Fibroblast of peridontal ligament (primary cell): ENCODE measurements at regions not wholly inside any gene's neighbourhood (a gene's known extent, or its start where the extent isn't known, plus 50 kb on each side); places are given as distances from the start of the nearest gene placed in this dataset.
A peak's percentile ranks its signal among the peaks of the same experiment; 100 is the strongest.

Experiments used
- DNase-seq: peaks from one replicate; pipeline ENCODE4 v3.0.0-alpha.2; 2010; ENCODE audit errors: extremely low read depth

DNA sequence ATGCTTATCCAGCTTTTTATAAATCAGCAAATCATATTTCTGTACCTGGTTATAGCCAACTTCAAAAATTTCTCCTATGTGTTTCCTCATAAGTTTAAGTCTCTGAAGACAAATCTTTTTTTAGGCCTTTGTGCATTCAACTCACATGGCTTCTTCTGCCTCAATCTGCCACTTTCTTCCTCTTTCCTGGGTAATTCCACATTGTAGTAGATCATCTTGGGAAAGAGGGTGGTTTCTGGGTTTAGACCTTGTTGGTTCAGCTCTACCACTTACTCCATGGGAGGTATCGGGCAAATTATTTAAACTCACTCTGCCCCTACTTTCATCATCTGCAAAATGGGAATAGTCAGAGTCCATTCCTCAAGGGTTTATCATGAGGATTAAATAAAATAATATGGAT lies 707.0 kb upstream of the ZEB2 start:
- DNase-seq, result no peak

DNA sequence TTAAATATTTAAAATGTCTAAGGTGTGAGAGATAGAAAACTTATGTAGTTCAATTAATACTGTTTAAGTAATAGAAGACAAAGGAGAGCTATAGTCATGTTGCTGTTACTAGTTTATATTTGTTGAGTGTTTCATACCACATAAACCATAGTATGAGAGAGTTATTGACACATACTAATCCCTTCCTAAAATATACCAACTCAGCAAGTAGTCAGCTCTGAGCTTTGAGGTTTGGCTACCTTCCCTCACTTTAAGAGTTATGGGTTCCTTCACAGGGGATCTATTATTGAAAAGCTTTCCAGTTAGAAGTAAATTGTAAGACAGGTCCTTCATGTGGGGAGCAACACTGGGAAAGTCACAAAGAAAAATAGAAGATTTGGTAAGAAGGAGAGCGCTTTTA lies 701.6 kb upstream of the ZEB2 start:
- peak; percentile 60 for DNase-seq

DNA sequence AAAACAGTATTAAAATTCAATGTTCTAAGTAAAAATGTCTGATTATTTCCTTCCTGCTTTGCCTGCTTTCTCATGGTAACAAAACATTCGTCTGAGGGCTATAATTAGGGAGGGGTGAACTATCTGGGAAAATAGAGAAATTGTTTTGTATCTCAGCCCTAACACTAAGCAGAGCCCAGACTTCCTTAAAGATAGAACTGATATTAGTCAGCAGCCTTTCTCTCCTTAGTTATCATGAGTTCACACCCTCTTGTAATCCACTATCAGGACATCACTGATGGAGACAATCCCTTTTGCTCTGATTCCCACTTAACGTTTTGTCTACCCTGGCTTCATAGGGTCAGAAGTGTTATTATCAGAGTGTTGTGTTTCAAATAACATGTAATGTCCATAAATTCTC lies 701.1 kb upstream of the ZEB2 start:
- DNase-seq, result no peak

- peak; percentile 9 for DNase-seq
Observed at GRCh38 chr2:145220496-145220895, 700.6 kb upstream of the ZEB2 start.

DNA sequence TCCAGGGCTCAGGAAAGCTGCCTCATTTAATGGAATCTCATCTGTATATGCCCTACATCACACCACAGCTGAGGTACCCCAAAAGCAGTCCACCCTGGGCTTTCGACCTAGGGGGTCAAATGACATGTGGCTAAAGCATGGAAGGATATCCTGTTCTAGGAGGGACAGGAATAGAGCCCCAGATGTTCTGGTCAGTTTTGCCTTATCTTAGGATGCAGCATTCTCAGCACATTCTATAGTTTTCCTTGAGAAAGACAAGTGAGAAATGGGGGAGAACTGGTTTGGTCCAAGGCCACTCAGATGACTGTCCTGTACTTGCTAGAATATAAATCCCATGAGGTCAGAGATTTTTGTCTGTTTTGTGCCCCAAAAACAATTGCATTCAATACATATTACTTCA lies 688.0 kb upstream of the ZEB2 start:
- DNase-seq, result no peak

DNA sequence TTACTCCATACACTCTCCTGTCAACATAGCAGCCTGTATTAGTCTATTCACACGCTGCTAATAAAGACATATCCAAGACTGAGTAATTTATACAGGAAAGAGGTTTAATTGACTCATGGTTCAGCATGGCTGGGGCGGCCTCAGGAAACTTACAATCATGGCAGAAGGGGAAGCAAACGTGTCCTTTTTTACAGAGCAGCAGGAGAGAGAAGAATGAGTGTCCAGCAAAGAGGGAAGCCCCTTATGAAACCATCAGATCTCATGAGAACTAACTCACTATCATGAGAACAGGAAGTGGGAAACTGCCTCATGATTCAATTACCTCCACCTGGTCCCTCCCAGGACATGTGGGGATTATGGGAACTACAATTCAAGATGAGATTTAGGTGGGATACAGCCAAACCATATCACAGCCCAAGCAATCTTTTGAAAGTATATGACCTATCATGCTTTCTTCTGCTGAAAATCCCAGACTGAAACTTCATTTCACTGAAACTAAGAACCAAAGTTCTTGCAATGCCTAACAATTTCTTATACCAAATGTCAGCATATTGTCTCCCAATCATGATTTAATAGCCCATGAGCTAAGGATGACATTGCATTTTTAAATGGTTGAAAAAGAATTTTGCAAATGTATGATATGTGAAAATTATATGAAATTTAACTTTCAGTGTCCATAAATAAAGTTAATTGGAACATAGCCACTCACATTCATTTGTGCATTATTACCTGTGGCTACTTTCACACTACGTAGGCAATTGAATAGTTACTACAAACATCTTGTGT lies 686.8 kb upstream of the ZEB2 start:
- DNase-seq, result no peak

DNA sequence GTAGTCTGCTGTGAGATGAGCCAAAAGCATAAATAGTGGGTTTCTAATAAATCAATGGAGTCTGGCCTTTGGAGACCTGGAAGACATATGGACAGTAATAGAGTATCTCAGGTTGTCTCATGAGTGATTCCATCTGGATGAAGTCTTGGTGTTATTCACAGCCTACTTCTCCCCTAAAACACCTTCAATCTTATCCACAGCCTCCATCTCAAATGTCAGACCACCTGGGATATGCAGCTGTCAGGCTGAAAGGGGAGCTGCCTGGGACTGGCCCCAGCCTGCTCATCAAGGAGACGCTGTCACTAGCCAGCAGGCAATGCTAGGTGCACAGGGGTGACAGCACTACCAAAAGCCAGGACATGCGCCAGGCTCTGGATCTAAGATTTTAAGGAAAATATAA lies 684.0 kb upstream of the ZEB2 start:
- DNase-seq, result no peak

- DNase-seq, result peak; percentile 13
Observed at GRCh38 chr2:145199827-145200706, 680.1 kb upstream of the ZEB2 start.

DNA sequence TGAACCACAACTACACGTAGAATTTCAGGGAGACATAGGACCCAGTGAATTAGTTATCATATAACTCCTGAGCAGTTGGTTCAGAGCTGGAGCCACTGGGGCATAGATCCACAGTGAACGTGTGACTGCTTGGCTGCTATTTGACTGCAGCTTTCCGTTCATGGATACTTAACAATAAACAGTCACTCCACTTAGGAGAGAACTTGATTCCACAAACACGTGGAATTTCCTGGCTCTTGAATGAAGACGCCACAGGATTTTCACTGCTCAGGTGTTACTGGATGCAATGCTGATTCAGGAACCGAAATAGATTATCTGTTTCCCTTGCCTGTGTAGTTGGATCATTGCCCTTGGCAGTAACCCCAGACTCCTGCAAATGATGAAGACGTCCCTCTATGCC lies 679.1 kb upstream of the ZEB2 start:
- no peak for DNase-seq

GRCh38 chr2:145198555-145198954 lies 678.6 kb upstream of the ZEB2 start:
- DNase-seq, result no peak

- DNase-seq, result no peak
Observed at GRCh38 chr2:145197944-145198343, 678.0 kb upstream of the ZEB2 start.

DNA sequence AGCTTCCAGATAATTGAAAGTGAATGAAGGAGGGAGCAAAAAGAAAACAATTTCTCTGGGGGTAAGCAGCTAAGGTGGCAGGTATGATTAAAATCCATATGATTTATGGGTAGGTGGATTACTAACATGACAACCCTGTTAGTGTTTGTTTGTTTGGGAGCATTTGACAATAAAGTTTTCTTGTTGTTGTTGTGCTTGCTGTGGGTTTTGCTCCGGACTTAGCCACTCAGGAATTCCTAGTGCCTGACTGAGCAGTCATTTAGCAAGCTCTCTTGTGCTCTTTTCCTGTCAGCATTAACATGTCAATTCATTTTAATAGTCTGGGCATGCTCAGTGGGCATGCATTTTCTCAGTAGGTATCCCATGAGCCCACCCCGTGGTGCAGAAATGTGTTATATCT lies 674.8 kb upstream of the ZEB2 start:
- no peak for DNase-seq

GRCh38 chr2:145190031-145190703 lies 670.2 kb upstream of the ZEB2 start:
- no peak for DNase-seq

DNA sequence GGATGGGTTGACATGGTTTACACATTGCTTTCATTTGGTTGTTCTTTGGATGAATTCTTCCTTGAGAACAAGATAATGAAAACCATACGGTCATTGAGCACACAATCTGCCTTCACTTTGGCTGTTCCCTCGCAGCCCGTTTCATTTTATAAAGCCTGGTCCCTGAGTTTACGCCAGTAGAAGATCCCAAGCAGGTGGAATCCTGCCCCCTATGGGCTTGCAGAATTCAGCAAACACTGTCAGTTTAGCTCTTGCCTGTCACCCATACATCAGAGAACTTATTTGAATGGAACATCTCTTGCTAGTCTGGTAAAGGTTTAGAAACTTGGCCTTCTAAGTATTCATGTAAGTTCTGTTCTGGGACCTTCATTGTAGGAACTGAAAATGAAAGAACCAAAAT lies 666.4 kb upstream of the ZEB2 start:
- DNase-seq, result peak; percentile 60

DNA sequence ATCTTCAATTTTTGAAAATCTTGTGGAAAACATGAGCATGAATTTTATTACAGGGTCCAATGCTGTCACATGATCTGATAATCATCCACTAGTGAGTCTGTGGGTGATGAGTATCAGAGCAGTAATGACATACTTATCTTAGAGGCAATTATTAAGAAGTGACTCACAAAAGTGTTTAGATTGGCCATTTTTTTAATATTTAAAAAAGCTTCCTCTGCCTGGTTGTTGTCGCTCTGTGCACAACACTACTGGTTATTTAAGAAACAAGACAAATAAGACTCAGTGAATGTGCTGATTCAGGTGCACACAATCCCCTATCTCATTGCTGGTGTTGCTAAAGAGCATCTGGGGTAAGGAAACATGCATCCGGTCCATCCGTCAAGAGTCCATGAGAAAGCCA lies 665.8 kb upstream of the ZEB2 start:
- no peak for DNase-seq

DNA sequence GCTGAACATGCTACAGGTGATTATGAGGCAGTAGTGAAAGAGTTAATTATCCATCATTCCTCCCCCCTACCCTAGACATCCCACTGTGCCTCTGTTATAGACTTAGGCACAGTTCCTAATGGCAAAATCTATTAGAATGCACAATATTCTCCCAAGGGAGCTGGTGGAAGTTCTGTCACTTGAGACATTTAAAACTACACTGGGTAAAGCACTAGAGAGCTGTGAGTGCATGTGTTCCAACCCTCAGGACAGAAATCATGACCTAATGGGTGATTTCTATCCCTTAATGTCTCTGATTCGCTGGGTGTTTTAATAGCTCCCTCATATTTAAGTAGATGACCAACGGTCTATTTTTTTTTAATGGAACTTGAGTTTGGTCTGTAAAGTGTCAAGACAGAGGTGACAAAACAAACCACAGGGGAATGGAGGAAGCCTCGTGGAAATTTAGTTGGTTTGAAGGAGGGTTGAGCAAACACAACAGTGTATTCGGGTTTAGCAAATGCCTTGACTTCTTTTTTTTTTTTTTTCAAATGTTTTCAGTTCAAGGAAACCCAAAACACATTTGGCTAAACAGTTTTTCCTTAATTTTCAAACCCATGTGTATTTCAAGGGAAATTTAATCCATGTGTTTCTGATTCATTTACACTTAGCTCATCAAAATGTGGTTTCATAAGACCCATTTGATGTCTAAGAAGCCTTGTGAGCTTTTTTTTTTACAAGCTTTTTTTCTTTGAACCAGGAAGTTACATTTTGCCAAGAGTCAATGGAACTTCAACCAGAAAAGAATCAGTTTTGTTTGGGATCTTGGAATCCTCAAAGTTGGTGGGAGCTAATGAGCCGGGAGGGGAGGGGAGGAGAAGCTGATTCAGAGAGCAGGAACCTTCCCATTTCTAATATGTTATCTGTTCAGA lies 665.1 kb upstream of the ZEB2 start:
- DNase-seq, result peak; percentile 94

DNA sequence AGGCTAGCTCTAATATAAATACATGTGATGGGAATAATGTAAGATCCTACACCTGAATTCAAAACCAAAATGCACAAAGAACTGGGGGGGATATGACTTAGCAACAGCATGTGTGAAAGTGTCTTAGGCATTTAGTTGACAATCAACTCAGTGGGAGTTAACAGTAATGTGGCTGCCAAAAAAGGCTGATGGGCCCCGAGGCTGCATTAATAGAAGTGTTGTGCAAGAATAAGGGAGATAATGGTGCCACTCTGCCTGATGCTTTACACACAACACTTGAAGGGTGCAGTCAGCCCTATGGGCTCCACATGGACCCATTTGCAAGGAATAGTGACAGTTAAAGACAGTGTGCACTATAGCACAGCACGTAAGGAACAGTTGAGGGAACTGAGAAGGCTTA lies 649.4 kb upstream of the ZEB2 start:
- no peak for DNase-seq

GRCh38 chr2:145168091-145168490 lies 648.2 kb upstream of the ZEB2 start:
- peak; percentile 21 for DNase-seq

- DNase-seq, result peak; percentile 85
Observed at GRCh38 chr2:145166731-145167302, 646.9 kb upstream of the ZEB2 start.

DNA sequence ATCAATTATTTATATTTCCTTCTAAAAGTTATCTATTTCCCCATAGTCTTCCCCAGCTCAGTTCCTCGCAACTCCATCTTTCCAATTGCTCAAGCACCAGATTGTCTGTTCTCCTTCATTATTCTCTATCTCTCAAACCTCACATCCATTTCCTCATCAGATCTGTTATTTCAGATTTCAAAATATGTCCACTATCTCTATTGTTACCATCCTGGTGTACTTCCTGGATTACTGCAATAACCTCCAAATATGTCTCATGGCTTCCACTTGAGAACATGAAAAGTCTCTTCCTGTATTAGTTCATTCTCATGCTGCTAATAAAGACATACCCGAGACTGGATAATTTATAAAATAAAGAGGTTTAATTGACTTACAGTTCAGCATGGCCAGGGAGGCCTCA lies 641.7 kb upstream of the ZEB2 start:
- DNase-seq, result no peak

- DNase-seq, result no peak
Observed at GRCh38 chr2:145160855-145161254, 640.9 kb upstream of the ZEB2 start.
